ENCODE measurements at regions not wholly inside any gene's neighbourhood (a gene's known extent, or its start where the extent isn't known, plus 50 kb on each side); places are given as distances from the start of the nearest gene placed in this dataset.

DNA sequence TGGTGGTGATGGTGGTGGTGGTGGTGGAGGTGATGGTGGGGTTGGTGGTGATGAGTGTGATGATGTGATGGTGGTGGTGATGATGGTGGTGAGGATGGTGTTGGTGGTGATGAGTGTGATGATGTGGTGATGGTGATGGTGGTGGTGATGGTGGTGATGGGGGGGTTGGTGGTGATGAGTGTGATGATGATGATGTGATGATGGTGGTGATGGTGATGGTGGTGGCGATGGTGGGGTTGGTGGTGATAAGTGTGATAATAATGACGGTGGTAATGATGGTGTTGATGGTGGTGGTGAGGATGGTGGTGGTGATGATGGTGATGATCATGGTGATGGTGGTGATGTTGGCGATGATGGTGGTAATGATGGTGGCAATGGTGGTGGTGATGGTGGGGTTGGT is 67.7 kb downstream of the RRM2 start:
- DNase-seq (no peak), ATAC-seq (no peak)
- H3K36me3 ChIP-seq: no peaks in the 10 kb centered on the region
- intact Hi-C loops (cut with DNase I): no loop called here
- WGBS, 4 donors: 95 to 98% (median 95%) methylated on average over 3 of the region's 3 CpGs
- H3K27me3 ChIP-seq: no peaks in the 10 kb centered on the region
- TF ChIP-seq, protein P1, sequence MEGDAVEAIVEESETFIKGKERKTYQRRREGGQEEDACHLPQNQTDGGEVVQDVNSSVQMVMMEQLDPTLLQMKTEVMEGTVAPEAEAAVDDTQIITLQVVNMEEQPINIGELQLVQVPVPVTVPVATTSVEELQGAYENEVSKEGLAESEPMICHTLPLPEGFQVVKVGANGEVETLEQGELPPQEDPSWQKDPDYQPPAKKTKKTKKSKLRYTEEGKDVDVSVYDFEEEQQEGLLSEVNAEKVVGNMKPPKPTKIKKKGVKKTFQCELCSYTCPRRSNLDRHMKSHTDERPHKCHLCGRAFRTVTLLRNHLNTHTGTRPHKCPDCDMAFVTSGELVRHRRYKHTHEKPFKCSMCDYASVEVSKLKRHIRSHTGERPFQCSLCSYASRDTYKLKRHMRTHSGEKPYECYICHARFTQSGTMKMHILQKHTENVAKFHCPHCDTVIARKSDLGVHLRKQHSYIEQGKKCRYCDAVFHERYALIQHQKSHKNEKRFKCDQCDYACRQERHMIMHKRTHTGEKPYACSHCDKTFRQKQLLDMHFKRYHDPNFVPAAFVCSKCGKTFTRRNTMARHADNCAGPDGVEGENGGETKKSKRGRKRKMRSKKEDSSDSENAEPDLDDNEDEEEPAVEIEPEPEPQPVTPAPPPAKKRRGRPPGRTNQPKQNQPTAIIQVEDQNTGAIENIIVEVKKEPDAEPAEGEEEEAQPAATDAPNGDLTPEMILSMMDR (IDR thresholded peaks at IDR 0.05): no peak
- no peak for TF ChIP-seq POLR2A (IDR thresholded peaks at IDR 0.05)
- no peak overlapping the region for H3K4me3 ChIP-seq
- H3K4me1 ChIP-seq: peaks cover 0 to 3% (median 0%) of the 10 kb centered on the region in 12 donors
- no peaks in the 10 kb centered on the region for H3K9me3 ChIP-seq
- H3K27ac ChIP-seq: no peak overlapping the region

DNA sequence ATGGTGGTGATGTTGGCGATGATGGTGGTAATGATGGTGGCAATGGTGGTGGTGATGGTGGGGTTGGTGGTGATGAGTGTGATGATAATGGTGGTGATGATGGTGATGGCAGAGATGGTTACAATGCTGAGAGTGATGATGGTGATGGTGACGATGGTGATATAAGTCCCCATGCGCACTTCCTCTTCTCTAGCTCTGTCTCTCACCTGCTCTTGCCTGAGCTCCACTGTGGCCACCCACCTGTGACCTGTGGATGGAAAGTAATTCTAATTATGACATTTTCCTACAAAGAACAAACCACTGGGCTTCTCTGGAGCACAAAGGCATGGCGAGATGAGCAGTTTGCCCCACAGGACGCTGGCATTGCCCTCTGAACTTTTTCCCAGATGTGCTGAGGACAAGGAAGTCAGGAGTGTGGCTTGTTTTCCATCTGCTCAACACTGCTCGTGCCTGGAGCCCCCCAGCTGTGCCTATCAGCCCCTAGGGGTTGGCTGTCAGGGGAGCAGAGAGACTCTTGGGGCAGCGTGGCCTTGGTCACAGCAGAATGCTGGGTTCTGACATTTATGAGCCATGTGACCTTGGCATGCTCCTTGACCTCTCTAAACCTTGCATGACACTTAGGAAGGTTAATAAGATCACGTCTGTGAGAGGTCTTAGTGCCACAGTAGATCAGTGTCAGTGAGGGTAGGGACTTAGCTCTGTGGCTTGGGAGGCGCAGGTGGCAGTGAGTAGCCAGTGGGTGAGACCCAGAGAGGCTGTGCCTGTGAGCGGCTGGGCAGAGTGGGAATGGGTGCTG is 68.4 kb downstream of the RRM2 start:
- TF ChIP-seq, protein P1 (IDR thresholded peaks at IDR 0.05): no peak
- TF ChIP-seq POLR2A (IDR thresholded peaks at IDR 0.05): no peak

DNA sequence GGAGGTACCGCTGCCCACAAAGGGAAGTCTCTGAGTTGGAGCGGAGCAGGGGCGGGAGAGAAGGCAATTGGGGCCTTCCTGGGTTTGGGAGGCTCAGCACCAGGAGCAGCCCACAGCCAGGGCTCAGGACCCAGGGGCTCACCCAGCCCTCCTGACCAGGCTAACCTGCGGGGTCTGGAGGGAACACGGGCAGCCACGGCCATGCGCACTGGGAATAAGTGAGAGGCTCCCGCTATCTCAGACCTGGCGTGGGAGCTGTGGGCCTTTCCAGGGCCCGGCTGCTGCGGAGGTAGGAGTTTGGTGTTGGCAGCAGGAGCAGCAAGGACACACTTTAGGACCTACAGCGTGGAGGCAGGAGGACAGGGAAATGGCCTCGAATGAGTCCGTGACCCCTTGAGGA is 69.0 kb downstream of the RRM2 start:
- Histone ChIP-seq H3K27ac (no peak overlapping the region), H3K9me3 (no peaks in the 10 kb centered on the region), H3K36me3 (no peaks in the 10 kb centered on the region), H3K4me1 (no peaks in the 10 kb centered on the region), H3K4me3 (no peak overlapping the region), H3K27me3 (no peaks in the 10 kb centered on the region)
- ATAC-seq (no peak), DNase-seq (no peak)
- intact Hi-C loops (cut with DNase I): no loop called here
- no peak for TF ChIP-seq POLR2A (IDR thresholded peaks at IDR 0.05)
- TF ChIP-seq, protein P1 (IDR thresholded peaks at IDR 0.05): no peak
- WGBS, 4 donors: 91 to 96% (median 95%) methylated on average over 14 of the region's 14 CpGs

More for the DNA sequence above, 68.4 kb downstream of the RRM2 start:
- no peaks in the 10 kb centered on the region for H3K27me3 ChIP-seq
- 86 to 96% (median 91%) methylated on average over 9 to 10 of the region's 10 CpGs for WGBS, 4 donors
- H3K4me1 ChIP-seq: no peaks in the 10 kb centered on the region
- ATAC-seq: no peak
- H3K36me3 ChIP-seq: no peaks in the 10 kb centered on the region
- no peaks in the 10 kb centered on the region for H3K9me3 ChIP-seq
- H3K27ac ChIP-seq: no peak overlapping the region
- DNase-seq: no peak
- intact Hi-C loops (cut with DNase I): no loop called here
- no peak overlapping the region for H3K4me3 ChIP-seq

DNA sequence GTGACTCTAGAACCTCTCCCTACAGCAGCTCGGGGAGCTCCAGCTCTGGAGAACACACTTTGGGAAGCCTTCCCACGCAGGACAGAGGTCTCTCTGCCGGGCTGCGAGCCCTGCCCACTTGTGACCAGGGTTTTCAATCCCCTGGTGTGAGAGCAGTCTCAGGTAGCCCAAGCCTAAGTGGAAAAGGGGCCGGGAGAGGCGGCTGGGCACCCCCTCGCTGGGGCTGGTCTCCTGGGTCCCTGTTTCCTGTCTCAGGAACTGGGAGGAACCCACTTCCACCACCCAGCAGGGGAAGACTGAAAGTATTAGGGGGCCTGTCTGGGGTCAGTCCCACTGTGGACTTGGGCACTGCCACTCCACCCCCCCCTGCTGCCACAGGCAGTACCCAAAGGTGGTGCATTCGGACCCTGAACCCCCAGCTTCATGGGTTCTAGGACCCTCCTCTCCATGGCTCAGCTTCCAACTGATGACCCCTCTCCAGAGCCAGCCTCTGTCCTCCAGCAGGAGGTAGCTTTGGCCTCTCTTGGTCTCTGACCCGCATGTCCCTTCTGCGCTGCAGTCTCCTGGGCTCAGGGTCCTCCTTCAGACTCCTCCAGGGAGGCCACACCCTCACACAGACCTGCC is 70.0 kb downstream of the RRM2 start:
- H3K27me3 ChIP-seq: no peaks in the 10 kb centered on the region
- TF ChIP-seq, protein P1 (IDR thresholded peaks at IDR 0.05): no peak
- no peak for TF ChIP-seq POLR2A (IDR thresholded peaks at IDR 0.05)
- DNase-seq (no peak), ATAC-seq (no peak)
- H3K4me1 ChIP-seq: no peaks in the 10 kb centered on the region
- intact Hi-C loops (cut with DNase I): no loop called here
- H3K36me3 ChIP-seq: no peaks in the 10 kb centered on the region
- no peak overlapping the region for H3K27ac ChIP-seq
- H3K4me3 ChIP-seq: no peak overlapping the region
- 65 to 85% (median 75%) methylated on average over 9 to 10 of the region's 10 CpGs for WGBS, 4 donors
- no peaks in the 10 kb centered on the region for H3K9me3 ChIP-seq
